ENCODE measurements at regions not wholly inside any gene's neighbourhood (a gene's known extent, or its start where the extent isn't known, plus 50 kb on each side); places are given as distances from the start of the nearest gene placed in this dataset.

- Mint-ChIP-seq H3K4me1 (ENCODE audit: unreplicated experiment) (no peaks in the 10 kb centered on the region), H3K27me3 (ENCODE audit: unreplicated experiment) (no peaks in the 10 kb centered on the region), H3K27ac (ENCODE audit: unreplicated experiment) (no peak overlapping the region), H3K36me3 (ENCODE audit: low read depth, unreplicated experiment) (no peaks in the 10 kb centered on the region), H3K9me3 (ENCODE audit: unreplicated experiment) (no peaks in the 10 kb centered on the region), H3K4me3 (ENCODE audit: unreplicated experiment) (no peak overlapping the region)
- TF ChIP-seq, protein P1, sequence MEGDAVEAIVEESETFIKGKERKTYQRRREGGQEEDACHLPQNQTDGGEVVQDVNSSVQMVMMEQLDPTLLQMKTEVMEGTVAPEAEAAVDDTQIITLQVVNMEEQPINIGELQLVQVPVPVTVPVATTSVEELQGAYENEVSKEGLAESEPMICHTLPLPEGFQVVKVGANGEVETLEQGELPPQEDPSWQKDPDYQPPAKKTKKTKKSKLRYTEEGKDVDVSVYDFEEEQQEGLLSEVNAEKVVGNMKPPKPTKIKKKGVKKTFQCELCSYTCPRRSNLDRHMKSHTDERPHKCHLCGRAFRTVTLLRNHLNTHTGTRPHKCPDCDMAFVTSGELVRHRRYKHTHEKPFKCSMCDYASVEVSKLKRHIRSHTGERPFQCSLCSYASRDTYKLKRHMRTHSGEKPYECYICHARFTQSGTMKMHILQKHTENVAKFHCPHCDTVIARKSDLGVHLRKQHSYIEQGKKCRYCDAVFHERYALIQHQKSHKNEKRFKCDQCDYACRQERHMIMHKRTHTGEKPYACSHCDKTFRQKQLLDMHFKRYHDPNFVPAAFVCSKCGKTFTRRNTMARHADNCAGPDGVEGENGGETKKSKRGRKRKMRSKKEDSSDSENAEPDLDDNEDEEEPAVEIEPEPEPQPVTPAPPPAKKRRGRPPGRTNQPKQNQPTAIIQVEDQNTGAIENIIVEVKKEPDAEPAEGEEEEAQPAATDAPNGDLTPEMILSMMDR (IDR thresholded peaks at IDR 0.05; ENCODE audit: unreplicated experiment) = no peak
- no peak for DNase-seq (ENCODE audit: low spot score)
Measured at GRCh38 chrY:19055232-19056137, 281.9 kb upstream of the HSFY2 start.

- no peak overlapping the region for H3K4me3 Mint-ChIP-seq (ENCODE audit: unreplicated experiment)
- no peaks in the 10 kb centered on the region for H3K4me1 Mint-ChIP-seq (ENCODE audit: unreplicated experiment)
- TF ChIP-seq, protein P1 (IDR thresholded peaks at IDR 0.05; ENCODE audit: unreplicated experiment) = no peak
- no peaks in the 10 kb centered on the region for H3K9me3 Mint-ChIP-seq (ENCODE audit: unreplicated experiment)
- H3K27me3 Mint-ChIP-seq (ENCODE audit: unreplicated experiment) = no peaks in the 10 kb centered on the region
- H3K36me3 Mint-ChIP-seq (ENCODE audit: low read depth, unreplicated experiment) = no peaks in the 10 kb centered on the region
- H3K27ac Mint-ChIP-seq (ENCODE audit: unreplicated experiment) = no peak overlapping the region
- DNase-seq (ENCODE audit: low spot score) = no peak
Measured at GRCh38 chrY:19053806-19054205, 280.3 kb upstream of the HSFY2 start.

DNA sequence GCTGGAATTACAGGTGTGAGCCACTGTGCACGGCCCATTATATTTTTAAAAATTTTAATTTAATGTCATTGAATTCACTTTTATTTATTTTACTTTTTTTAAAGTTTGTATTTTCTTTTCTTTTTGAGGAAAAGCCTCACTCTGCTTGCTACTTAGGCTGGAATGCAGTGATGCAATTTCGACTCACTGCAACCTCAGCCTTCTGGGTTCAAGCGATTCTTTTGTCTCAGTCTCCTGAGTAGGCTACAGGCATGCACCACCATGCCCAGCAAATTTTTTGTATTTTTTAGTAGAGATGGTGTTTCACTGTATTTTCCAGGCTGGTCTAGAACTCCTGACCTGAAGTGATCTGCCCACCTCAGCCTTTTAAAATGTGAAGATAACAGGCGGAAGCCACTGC lies 277.5 kb upstream of the HSFY2 start:
- H3K27ac Mint-ChIP-seq (ENCODE audit: unreplicated experiment) = no peak overlapping the region
- no peaks in the 10 kb centered on the region for H3K36me3 Mint-ChIP-seq (ENCODE audit: low read depth, unreplicated experiment)
- no peak overlapping the region for H3K4me3 Mint-ChIP-seq (ENCODE audit: unreplicated experiment)
- no peak for DNase-seq (ENCODE audit: low spot score)
- TF ChIP-seq, protein P1 (IDR thresholded peaks at IDR 0.05; ENCODE audit: unreplicated experiment) = no peak
- H3K4me1 Mint-ChIP-seq (ENCODE audit: unreplicated experiment) = no peaks in the 10 kb centered on the region
- H3K27me3 Mint-ChIP-seq (ENCODE audit: unreplicated experiment) = no peaks in the 10 kb centered on the region
- H3K9me3 Mint-ChIP-seq (ENCODE audit: unreplicated experiment) = no peaks in the 10 kb centered on the region

GRCh38 chrY:19042984-19043442 lies 269.5 kb upstream of the HSFY2 start:
- Mint-ChIP-seq H3K4me3 (ENCODE audit: unreplicated experiment) (no peak overlapping the region), H3K27me3 (ENCODE audit: unreplicated experiment) (no peaks in the 10 kb centered on the region), H3K4me1 (ENCODE audit: unreplicated experiment) (no peaks in the 10 kb centered on the region), H3K27ac (ENCODE audit: unreplicated experiment) (no peak overlapping the region), H3K9me3 (ENCODE audit: unreplicated experiment) (no peaks in the 10 kb centered on the region), H3K36me3 (ENCODE audit: low read depth, unreplicated experiment) (peaks cover 8% of the 10 kb centered on the region)
- TF ChIP-seq, protein P1 (IDR thresholded peaks at IDR 0.05; ENCODE audit: unreplicated experiment) = no peak
- no peak for DNase-seq (ENCODE audit: low spot score)

GRCh38 chrY:19042306-19042958 lies 268.9 kb upstream of the HSFY2 start:
- Mint-ChIP-seq H3K4me3 (ENCODE audit: unreplicated experiment) (no peak overlapping the region), H3K27me3 (ENCODE audit: unreplicated experiment) (no peaks in the 10 kb centered on the region), H3K36me3 (ENCODE audit: low read depth, unreplicated experiment) (peaks cover 8% of the 10 kb centered on the region), H3K27ac (ENCODE audit: unreplicated experiment) (no peak overlapping the region), H3K9me3 (ENCODE audit: unreplicated experiment) (no peaks in the 10 kb centered on the region), H3K4me1 (ENCODE audit: unreplicated experiment) (no peaks in the 10 kb centered on the region)
- DNase-seq (ENCODE audit: low spot score) = no peak
- TF ChIP-seq, protein P1 (IDR thresholded peaks at IDR 0.05; ENCODE audit: unreplicated experiment) = no peak

All from endothelial cell (in vitro differentiated cells).